DMS153 treated with DMSO at 0.1 percent for 48 hours (cell line): ENCODE measurements at regions not wholly inside any gene's neighbourhood (a gene's known extent, or its start where the extent isn't known, plus 50 kb on each side); places are given as distances from the start of the nearest gene placed in this dataset.

Source experiments
- DNase-seq: peaks from one replicate; lab custom pipeline; 2025; ENCODE audit not compliant: unreplicated experiment; lab: John Stamatoyannopoulos, UW

GRCh38 chr4:53651156-53651735 is 60.0 kb upstream of the LNX1 start:
- DNase-seq: no peak

GRCh38 chr4:53649357-53649756 is 58.1 kb upstream of the LNX1 start:
- no peak for DNase-seq

- DNase-seq: no peak
These were observed 56.3 kb upstream of the LNX1 start for GRCh38 chr4:53647547-53647946.

GRCh38 chr4:53646795-53647194 is 55.5 kb upstream of the LNX1 start:
- DNase-seq: peak; percentile 68

- DNase-seq: no peak
These were observed 53.8 kb upstream of the LNX1 start for GRCh38 chr4:53645108-53645507.

DNA sequence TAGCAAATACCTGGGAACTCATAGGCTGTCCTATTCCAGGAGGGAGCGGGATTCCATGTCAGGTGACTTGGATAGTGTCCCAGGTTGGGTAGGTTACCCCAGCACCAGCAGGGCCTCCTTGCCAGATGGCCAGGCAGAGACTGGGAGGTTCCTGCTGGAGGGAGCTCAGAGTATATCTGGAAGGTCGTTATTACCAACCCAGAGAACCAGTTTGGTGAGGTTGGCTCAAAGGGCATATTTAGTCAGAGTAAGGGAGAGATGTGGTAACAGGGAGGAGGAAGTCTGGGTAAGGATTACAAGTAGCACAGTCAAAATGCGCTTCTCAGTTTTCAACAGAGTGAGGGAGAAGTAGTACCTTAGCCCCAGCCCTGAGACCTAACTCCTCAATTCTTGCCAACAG is 53.3 kb upstream of the LNX1 start:
- peak; percentile 37 for DNase-seq
